Left ventricle myocardium inferior (tissue), 1 donor: ENCODE measurements at regions not wholly inside any gene's neighbourhood (a gene's known extent, or its start where the extent isn't known, plus 50 kb on each side); places are given as distances from the start of the nearest gene placed in this dataset.

Source experiments
- DNase-seq: peaks from one replicate; pipeline ENCODE4 v3.0.0-alpha.2; 2020
- H3K27ac ChIP-seq: fragments of 200-600 bp; replicated peaks from 2 replicates; pipeline ENCODE4 v1.8.0; 2021
- H3K27me3 ChIP-seq: fragments of 200-600 bp; 2 replicates; pipeline ENCODE4 v1.8.0; 2021; ENCODE audit warnings: low read depth
- H3K36me3 ChIP-seq: fragments of 200-600 bp; 2 replicates; pipeline ENCODE4 v1.8.0; 2021
- H3K4me1 ChIP-seq: fragments of 200-600 bp; 2 replicates; pipeline ENCODE4 v1.8.0; 2021
- H3K4me3 ChIP-seq: fragments of 200-600 bp; 2 replicates; pipeline ENCODE4 v1.8.0; 2021; ENCODE audit warnings: mild to moderate bottlenecking, moderate library complexity
- H3K9me3 ChIP-seq: fragments of 200-600 bp; replicated peaks from 2 replicates; pipeline ENCODE4 v1.8.0; 2021
- CTCF ChIP-seq: fragments of 200-600 bp; IDR thresholded peaks from 2 replicates; pipeline ENCODE4 v1.8.0; 2021; ENCODE audit warnings: antibody characterized with exemption, mild to moderate bottlenecking, borderline replicate concordance
- intact Hi-C: fragments of 100-400 bp; cut with micrococcal nuclease; formaldehyde crosslinking; loops from one replicate; pipeline ENCODE4 v1.11.0; 2022
- donor health status: DM: no; HTN: yes; CAD: no; lungs with severe emphysema.

GRCh38 chr2:78892295-78892694, 133.2 kb upstream of the REG3G start:
- Histone ChIP-seq H3K27ac (no peak overlapping the region), H3K9me3 (no peaks in the 10 kb centered on the region), H3K36me3 (no peaks in the 10 kb centered on the region), H3K4me3 (no peak overlapping the region), H3K4me1 (no peaks in the 10 kb centered on the region), H3K27me3 (no peaks in the 10 kb centered on the region)
- no peak for DNase-seq
- TF ChIP-seq CTCF: no peak
- intact Hi-C loops: no loop called here

GRCh38 chr2:78895022-78895421, 130.5 kb upstream of the REG3G start:
- no peak for TF ChIP-seq CTCF
- Histone ChIP-seq H3K36me3 (no peaks in the 10 kb centered on the region), H3K4me3 (no peak overlapping the region), H3K4me1 (no peaks in the 10 kb centered on the region), H3K27me3 (no peaks in the 10 kb centered on the region), H3K9me3 (no peaks in the 10 kb centered on the region), H3K27ac (no peak overlapping the region)
- intact Hi-C loops: no loop called here
- DNase-seq: no peak

- Histone ChIP-seq H3K4me3 (no peak overlapping the region), H3K4me1 (no peaks in the 10 kb centered on the region), H3K9me3 (no peaks in the 10 kb centered on the region), H3K27me3 (no peaks in the 10 kb centered on the region), H3K36me3 (no peaks in the 10 kb centered on the region), H3K27ac (no peak overlapping the region)
- DNase-seq: no peak
- intact Hi-C loops: no loop called here
- TF ChIP-seq CTCF: no peak
Observed at GRCh38 chr2:78896536-78896935, 129.0 kb upstream of the REG3G start.

- Histone ChIP-seq H3K27ac (no peak overlapping the region), H3K9me3 (no peaks in the 10 kb centered on the region), H3K36me3 (no peaks in the 10 kb centered on the region), H3K27me3 (no peaks in the 10 kb centered on the region), H3K4me3 (no peak overlapping the region), H3K4me1 (no peaks in the 10 kb centered on the region)
- intact Hi-C loops: no loop called here
- no peak for DNase-seq
- TF ChIP-seq CTCF: no peak
Observed at GRCh38 chr2:78907089-78907488, 118.4 kb upstream of the REG3G start.

- Histone ChIP-seq H3K27ac (no peak overlapping the region), H3K27me3 (no peaks in the 10 kb centered on the region), H3K9me3 (no peaks in the 10 kb centered on the region), H3K4me3 (no peak overlapping the region), H3K4me1 (no peaks in the 10 kb centered on the region), H3K36me3 (no peaks in the 10 kb centered on the region)
- DNase-seq: no peak
- intact Hi-C loops: no loop called here
- no peak for TF ChIP-seq CTCF
Observed at GRCh38 chr2:78908973-78909372, 116.5 kb upstream of the REG3G start.

- no peaks in the 10 kb centered on the region for H3K9me3 ChIP-seq
- no peak for TF ChIP-seq CTCF
- H3K27ac ChIP-seq: no peak overlapping the region
- no peaks in the 10 kb centered on the region for H3K36me3 ChIP-seq
- H3K27me3 ChIP-seq: no peaks in the 10 kb centered on the region
- intact Hi-C loops: no loop called here
- H3K4me1 ChIP-seq: no peaks in the 10 kb centered on the region
- DNase-seq: no peak
- H3K4me3 ChIP-seq: no peak overlapping the region
Observed at GRCh38 chr2:78910376-78910775, 115.1 kb upstream of the REG3G start.
